ENCODE measurements at regions not wholly inside any gene's neighbourhood (a gene's known extent, or its start where the extent isn't known, plus 50 kb on each side); places are given as distances from the start of the nearest gene placed in this dataset.

DNA sequence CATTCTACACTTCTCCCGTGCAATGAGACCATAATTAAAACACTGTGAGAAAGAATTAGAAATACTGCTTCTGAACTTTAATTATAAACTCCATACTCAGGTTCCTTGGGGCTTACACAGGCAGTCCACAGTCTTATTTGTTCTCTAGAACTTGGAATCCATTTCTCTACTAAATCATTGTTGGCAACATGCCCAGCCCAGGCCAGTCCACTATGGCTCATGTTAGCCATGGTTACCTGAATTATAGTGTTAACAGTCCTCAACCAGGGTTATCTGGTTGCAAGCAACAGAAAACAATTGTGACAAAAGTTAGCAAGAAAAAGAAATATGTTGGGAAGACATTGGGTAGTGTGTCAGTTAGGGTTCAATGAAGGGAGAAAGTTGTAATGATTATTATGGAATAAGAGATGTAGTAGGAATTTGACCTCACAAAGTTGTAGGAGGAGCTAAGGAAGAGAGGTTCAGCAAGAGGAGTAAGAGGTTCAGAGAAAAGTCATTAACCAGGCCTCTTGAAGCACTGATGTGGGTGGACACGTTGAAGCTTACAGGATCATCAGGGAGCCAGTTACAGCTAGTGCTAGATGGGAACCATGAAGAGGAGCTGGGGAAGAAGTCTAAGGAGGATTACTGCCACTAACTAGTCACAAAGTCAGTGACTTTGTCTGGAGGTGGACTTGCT, 120.2 kb upstream of the ADRA1D start:
- Histone ChIP-seq H3K9ac (ENCODE audit: low read depth, low read length) (no peak overlapping the region), H3K9me3 (ENCODE audit: control insufficient read depth, insufficient read depth, low read length) (no peaks in the 10 kb centered on the region), H3K27me3 (ENCODE audit: control insufficient read depth, insufficient read depth, low read length) (no peaks in the 10 kb centered on the region), H3K4me3 (ENCODE audit: low read depth, low read length) (no peak overlapping the region), H3K36me3 (ENCODE audit: control insufficient read depth, insufficient read depth, low read length) (no peaks in the 10 kb centered on the region), H3K4me1 (ENCODE audit: control insufficient read depth, insufficient read depth, low read length) (no peaks in the 10 kb centered on the region)

DNA sequence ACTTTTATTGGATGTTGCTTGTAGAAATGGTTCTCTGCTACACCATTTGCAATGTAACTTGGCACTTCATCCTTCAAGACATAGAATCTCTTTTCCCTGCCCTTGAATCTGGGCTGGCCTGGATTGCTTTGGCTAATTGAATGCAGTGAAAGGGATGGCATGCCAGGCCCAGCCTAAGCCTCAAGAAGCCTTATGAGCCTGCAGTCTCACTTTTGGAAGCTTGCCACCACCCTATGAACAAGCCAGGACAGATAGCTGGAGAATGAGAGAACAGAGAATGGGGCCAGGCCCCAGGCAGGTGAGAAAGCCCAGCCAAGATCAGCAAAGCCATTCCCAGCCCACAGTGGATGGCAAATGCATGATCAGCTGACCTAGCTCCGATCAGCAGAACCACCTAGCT, 117.0 kb upstream of the ADRA1D start:
- Histone ChIP-seq H3K27me3 (ENCODE audit: control insufficient read depth, insufficient read depth, low read length) (no peaks in the 10 kb centered on the region), H3K4me1 (ENCODE audit: control insufficient read depth, insufficient read depth, low read length) (no peaks in the 10 kb centered on the region), H3K9me3 (ENCODE audit: control insufficient read depth, insufficient read depth, low read length) (no peaks in the 10 kb centered on the region), H3K36me3 (ENCODE audit: control insufficient read depth, insufficient read depth, low read length) (no peaks in the 10 kb centered on the region), H3K4me3 (ENCODE audit: low read depth, low read length) (no peak overlapping the region), H3K9ac (ENCODE audit: low read depth, low read length) (no peak overlapping the region)

DNA sequence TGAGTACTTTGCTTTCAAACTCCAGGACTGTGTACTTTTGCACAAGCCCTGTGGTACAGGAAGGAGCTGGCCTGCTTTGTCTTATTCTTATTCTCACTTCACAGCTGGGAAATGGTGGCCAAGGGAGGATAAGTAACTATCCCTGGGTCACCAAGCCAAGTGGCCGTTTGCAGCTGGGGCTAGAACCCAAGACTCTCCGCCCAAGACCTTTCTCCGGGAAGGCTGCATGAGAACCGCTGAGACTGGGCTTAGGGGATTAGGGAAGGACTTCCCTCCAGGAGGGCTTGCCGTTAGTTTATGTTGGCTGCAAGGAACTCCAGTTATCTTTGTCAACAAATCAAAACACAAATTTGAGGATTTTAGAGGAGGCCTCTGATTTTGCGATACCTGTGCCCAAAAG, 109.5 kb upstream of the ADRA1D start:
- Histone ChIP-seq H3K4me1 (ENCODE audit: control insufficient read depth, insufficient read depth, low read length) (no peaks in the 10 kb centered on the region), H3K9me3 (ENCODE audit: control insufficient read depth, insufficient read depth, low read length) (no peaks in the 10 kb centered on the region), H3K4me3 (ENCODE audit: low read depth, low read length) (no peak overlapping the region), H3K27me3 (ENCODE audit: control insufficient read depth, insufficient read depth, low read length) (no peaks in the 10 kb centered on the region), H3K9ac (ENCODE audit: low read depth, low read length) (no peak overlapping the region), H3K36me3 (ENCODE audit: control insufficient read depth, insufficient read depth, low read length) (no peaks in the 10 kb centered on the region)

DNA sequence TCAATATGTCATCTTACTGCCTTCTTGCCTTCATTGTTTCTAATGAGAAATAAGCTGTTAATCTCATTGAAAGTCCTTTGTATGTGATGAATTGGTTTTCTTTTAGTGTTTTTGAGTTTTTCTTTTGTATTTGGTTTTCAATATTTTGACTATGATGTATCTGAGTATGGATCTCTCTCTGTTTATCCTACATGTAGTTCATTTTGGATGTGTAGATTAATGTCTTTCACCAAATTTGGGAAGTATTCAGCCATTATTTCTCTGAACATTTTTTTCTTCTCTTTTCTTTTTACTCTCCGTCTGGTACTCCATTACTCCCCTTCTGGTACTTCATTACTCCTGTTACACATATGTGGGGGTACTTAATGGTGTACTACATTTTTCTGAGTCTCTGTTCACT, 103.3 kb upstream of the ADRA1D start:
- Histone ChIP-seq H3K4me3 (ENCODE audit: low read depth, low read length) (no peak overlapping the region), H3K9me3 (ENCODE audit: control insufficient read depth, insufficient read depth, low read length) (no peaks in the 10 kb centered on the region), H3K9ac (ENCODE audit: low read depth, low read length) (no peak overlapping the region), H3K27me3 (ENCODE audit: control insufficient read depth, insufficient read depth, low read length) (no peaks in the 10 kb centered on the region), H3K4me1 (ENCODE audit: control insufficient read depth, insufficient read depth, low read length) (no peaks in the 10 kb centered on the region), H3K36me3 (ENCODE audit: control insufficient read depth, insufficient read depth, low read length) (no peaks in the 10 kb centered on the region)

DNA sequence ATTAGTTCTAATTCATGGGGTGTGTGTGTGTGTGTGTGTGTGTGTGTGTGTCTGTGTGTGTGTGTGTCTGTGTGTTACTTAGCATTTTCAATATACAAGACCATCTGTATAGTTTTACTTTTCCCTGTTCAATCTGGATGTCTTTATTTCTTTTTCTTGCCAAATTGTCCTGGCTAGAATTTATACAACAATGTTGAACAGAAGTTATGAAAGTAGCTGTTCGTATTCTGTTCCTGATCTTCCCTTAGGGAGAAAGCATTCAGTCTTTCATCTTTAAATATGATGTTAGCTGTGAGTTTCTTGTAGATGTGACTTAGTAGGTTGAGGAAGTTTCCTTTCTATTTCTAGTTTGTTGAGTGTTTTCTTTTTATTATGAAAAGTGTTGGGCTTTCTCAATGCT, 101.0 kb upstream of the ADRA1D start:
- no peak overlapping the region for H3K9ac ChIP-seq (ENCODE audit: low read depth, low read length)
- no peaks in the 10 kb centered on the region for H3K27me3 ChIP-seq (ENCODE audit: control insufficient read depth, insufficient read depth, low read length)
- H3K4me1 ChIP-seq (ENCODE audit: control insufficient read depth, insufficient read depth, low read length): no peaks in the 10 kb centered on the region
- no peaks in the 10 kb centered on the region for H3K9me3 ChIP-seq (ENCODE audit: control insufficient read depth, insufficient read depth, low read length)
- no peak overlapping the region for H3K4me3 ChIP-seq (ENCODE audit: low read depth, low read length)
- no peaks in the 10 kb centered on the region for H3K36me3 ChIP-seq (ENCODE audit: control insufficient read depth, insufficient read depth, low read length)

DNA sequence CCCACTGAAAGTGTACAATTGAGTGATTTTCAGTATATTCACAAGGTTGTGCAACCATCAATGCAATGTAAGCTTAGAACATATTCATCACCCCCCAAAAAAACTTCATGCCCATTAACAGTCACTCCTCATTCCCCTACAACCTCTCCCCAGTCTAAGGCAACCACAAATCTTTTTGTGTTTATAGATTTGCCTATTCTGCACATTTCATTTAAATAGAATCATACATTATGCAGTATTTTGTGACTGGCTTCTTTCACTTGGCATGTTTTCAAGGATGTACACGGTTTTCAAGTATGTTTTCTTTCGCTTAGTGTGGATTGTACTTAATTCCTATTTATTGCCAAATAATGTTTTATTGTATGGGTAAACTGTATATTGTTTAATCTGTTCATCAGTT, 95.6 kb upstream of the ADRA1D start:
- Histone ChIP-seq H3K4me1 (ENCODE audit: control insufficient read depth, insufficient read depth, low read length) (peaks cover 4% of the 10 kb centered on the region), H3K9me3 (ENCODE audit: control insufficient read depth, insufficient read depth, low read length) (no peaks in the 10 kb centered on the region), H3K9ac (ENCODE audit: low read depth, low read length) (no peak overlapping the region), H3K4me3 (ENCODE audit: low read depth, low read length) (no peak overlapping the region), H3K27me3 (ENCODE audit: control insufficient read depth, insufficient read depth, low read length) (no peaks in the 10 kb centered on the region), H3K36me3 (ENCODE audit: control insufficient read depth, insufficient read depth, low read length) (no peaks in the 10 kb centered on the region)

DNA sequence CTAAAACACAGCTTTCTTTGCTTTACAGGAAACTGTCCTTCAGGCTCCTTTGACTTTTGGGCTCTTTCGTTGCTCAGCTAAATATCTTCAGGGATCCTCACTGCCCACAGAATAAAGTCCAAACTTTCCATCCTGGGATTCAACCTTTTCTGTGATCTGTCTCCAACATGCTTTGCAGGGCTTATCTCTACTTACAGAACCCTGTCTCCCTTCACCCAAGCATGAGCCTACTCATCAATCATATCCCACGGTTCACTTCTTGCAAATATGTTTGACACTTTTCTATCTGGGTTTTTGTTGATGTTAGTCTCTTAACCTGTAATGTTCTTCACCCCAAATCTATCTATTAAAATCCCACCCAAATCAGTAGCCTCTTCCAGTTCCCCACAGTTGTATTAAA, 93.5 kb upstream of the ADRA1D start:
- no peak overlapping the region for H3K9ac ChIP-seq (ENCODE audit: low read depth, low read length)
- H3K36me3 ChIP-seq (ENCODE audit: control insufficient read depth, insufficient read depth, low read length): no peaks in the 10 kb centered on the region
- H3K4me3 ChIP-seq (ENCODE audit: low read depth, low read length): no peak overlapping the region
- H3K27me3 ChIP-seq (ENCODE audit: control insufficient read depth, insufficient read depth, low read length): no peaks in the 10 kb centered on the region
- H3K9me3 ChIP-seq (ENCODE audit: control insufficient read depth, insufficient read depth, low read length): no peaks in the 10 kb centered on the region
- H3K4me1 ChIP-seq (ENCODE audit: control insufficient read depth, insufficient read depth, low read length): peaks cover 4% of the 10 kb centered on the region

GRCh38 chr20:4341804-4342485, 92.9 kb upstream of the ADRA1D start:
- no peaks in the 10 kb centered on the region for H3K9me3 ChIP-seq (ENCODE audit: control insufficient read depth, insufficient read depth, low read length)
- no peak overlapping the region for H3K4me3 ChIP-seq (ENCODE audit: low read depth, low read length)
- H3K27me3 ChIP-seq (ENCODE audit: control insufficient read depth, insufficient read depth, low read length): no peaks in the 10 kb centered on the region
- H3K9ac ChIP-seq (ENCODE audit: low read depth, low read length): no peak overlapping the region
- H3K36me3 ChIP-seq (ENCODE audit: control insufficient read depth, insufficient read depth, low read length): no peaks in the 10 kb centered on the region
- H3K4me1 ChIP-seq (ENCODE audit: control insufficient read depth, insufficient read depth, low read length): peaks cover 4% of the 10 kb centered on the region

DNA sequence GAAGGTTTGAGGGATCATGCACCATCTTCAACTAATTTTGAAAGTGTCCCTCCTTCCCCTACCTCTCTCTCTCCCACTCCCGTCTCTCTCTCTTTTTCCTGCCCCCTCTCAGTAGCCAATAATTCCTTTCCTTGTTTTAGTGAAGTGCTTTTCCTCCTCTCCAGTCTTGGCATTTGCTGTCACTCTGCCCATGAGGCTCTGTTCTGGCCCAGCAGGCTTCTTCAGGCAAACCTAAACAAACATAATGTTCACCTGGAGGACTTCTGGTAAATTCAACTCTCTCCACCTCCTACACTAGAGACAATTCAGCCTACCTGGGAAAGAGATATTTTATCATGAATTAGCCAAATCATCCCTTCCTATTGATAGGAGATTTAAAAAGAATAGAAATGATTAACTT, 86.6 kb upstream of the ADRA1D start:
- Histone ChIP-seq H3K4me1 (ENCODE audit: control insufficient read depth, insufficient read depth, low read length) (no peaks in the 10 kb centered on the region), H3K9me3 (ENCODE audit: control insufficient read depth, insufficient read depth, low read length) (no peaks in the 10 kb centered on the region), H3K9ac (ENCODE audit: low read depth, low read length) (no peak overlapping the region), H3K27me3 (ENCODE audit: control insufficient read depth, insufficient read depth, low read length) (no peaks in the 10 kb centered on the region), H3K36me3 (ENCODE audit: control insufficient read depth, insufficient read depth, low read length) (no peaks in the 10 kb centered on the region), H3K4me3 (ENCODE audit: low read depth, low read length) (no peak overlapping the region)

- H3K27me3 ChIP-seq (ENCODE audit: control insufficient read depth, insufficient read depth, low read length): no peaks in the 10 kb centered on the region
- H3K4me1 ChIP-seq (ENCODE audit: control insufficient read depth, insufficient read depth, low read length): no peaks in the 10 kb centered on the region
- no peak overlapping the region for H3K4me3 ChIP-seq (ENCODE audit: low read depth, low read length)
- no peak overlapping the region for H3K9ac ChIP-seq (ENCODE audit: low read depth, low read length)
- H3K36me3 ChIP-seq (ENCODE audit: control insufficient read depth, insufficient read depth, low read length): no peaks in the 10 kb centered on the region
- H3K9me3 ChIP-seq (ENCODE audit: control insufficient read depth, insufficient read depth, low read length): no peaks in the 10 kb centered on the region
Measured at GRCh38 chr20:4332121-4332860, 83.2 kb upstream of the ADRA1D start.

GRCh38 chr20:4330011-4330410, 80.9 kb upstream of the ADRA1D start:
- no peaks in the 10 kb centered on the region for H3K36me3 ChIP-seq (ENCODE audit: control insufficient read depth, insufficient read depth, low read length)
- no peaks in the 10 kb centered on the region for H3K9me3 ChIP-seq (ENCODE audit: control insufficient read depth, insufficient read depth, low read length)

DNA sequence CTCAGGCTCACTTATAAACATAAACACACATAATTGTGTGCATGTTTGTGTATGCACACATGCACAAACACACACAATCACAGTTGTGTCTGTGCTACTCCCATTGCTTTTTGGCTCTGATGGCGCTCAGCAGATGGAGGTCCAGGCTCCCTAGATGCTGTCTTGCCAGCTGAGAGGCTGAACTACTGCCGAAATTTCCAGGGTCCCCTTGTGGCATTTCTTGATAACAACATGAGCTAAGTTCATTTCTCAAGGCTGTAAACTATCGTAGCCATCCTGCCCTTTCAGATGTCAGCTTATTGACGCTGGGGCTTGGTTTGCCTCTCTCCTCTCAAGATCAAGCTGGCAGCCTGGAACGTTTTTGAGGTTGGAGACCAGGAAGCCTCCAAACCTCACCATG, 80.1 kb upstream of the ADRA1D start:
- Histone ChIP-seq H3K4me1 (ENCODE audit: control insufficient read depth, insufficient read depth, low read length) (no peaks in the 10 kb centered on the region), H3K36me3 (ENCODE audit: control insufficient read depth, insufficient read depth, low read length) (no peaks in the 10 kb centered on the region), H3K9me3 (ENCODE audit: control insufficient read depth, insufficient read depth, low read length) (no peaks in the 10 kb centered on the region), H3K4me3 (ENCODE audit: low read depth, low read length) (no peak overlapping the region), H3K27me3 (ENCODE audit: control insufficient read depth, insufficient read depth, low read length) (no peaks in the 10 kb centered on the region), H3K9ac (ENCODE audit: low read depth, low read length) (no peak overlapping the region)

More at GRCh38 chr20:4330011-4330410, 80.9 kb upstream of the ADRA1D start:
- Histone ChIP-seq H3K27me3 (ENCODE audit: control insufficient read depth, insufficient read depth, low read length) (no peaks in the 10 kb centered on the region), H3K9ac (ENCODE audit: low read depth, low read length) (no peak overlapping the region), H3K4me1 (ENCODE audit: control insufficient read depth, insufficient read depth, low read length) (no peaks in the 10 kb centered on the region), H3K4me3 (ENCODE audit: low read depth, low read length) (no peak overlapping the region)

Measured in iPS-15b (cell line).